Right renal cortex interstitium (tissue), 3 donors: ENCODE measurements at regions not wholly inside any gene's neighbourhood (a gene's known extent, or its start where the extent isn't known, plus 50 kb on each side); places are given as distances from the start of the nearest gene placed in this dataset.
"Not testable (repeated sequence)": the region's sequence is repeated elsewhere in the genome, so short reads cannot be mapped to it uniquely, and the experiment has no call there.

Experiments used
- DNase-seq, 3 donors: peaks; one replicate each; pipeline ENCODE4 v3.0.0-alpha.2; 2013; ENCODE audit warnings: low read depth in 3 of 3, low spot score in 2 of 3

- no peak for DNase-seq
Measured at GRCh38 chr1:208344202-208344857, 100.1 kb upstream of the PLXNA2 start.

GRCh38 chr1:208347191-208347590 lies 103.0 kb upstream of the PLXNA2 start:
- no peak for DNase-seq

- no peak for DNase-seq
Measured at GRCh38 chr1:208349694-208350330, 105.6 kb upstream of the PLXNA2 start.

- DNase-seq: no peak
Measured at GRCh38 chr1:208350815-208351214, 106.6 kb upstream of the PLXNA2 start.

GRCh38 chr1:208351838-208352237 lies 107.7 kb upstream of the PLXNA2 start:
- DNase-seq: no peak

GRCh38 chr1:208353797-208354196 lies 109.6 kb upstream of the PLXNA2 start:
- not testable (repeated sequence) for DNase-seq

- no peak for DNase-seq
Measured at GRCh38 chr1:208357644-208358507, 113.7 kb upstream of the PLXNA2 start.

- DNase-seq: no peak
Measured at GRCh38 chr1:208358651-208359050, 114.5 kb upstream of the PLXNA2 start.

- DNase-seq: no peak
Measured at GRCh38 chr1:208362011-208362410, 117.8 kb upstream of the PLXNA2 start.

GRCh38 chr1:208366559-208366958 lies 122.4 kb upstream of the PLXNA2 start:
- no peak for DNase-seq

- no peak for DNase-seq
Measured at GRCh38 chr1:208369045-208369444, 124.9 kb upstream of the PLXNA2 start.

GRCh38 chr1:208369658-208370057 lies 125.5 kb upstream of the PLXNA2 start:
- DNase-seq: no peak

GRCh38 chr1:208374391-208374941 lies 130.3 kb upstream of the PLXNA2 start:
- no peak for DNase-seq

- DNase-seq: no peak
Measured at GRCh38 chr1:208381481-208381880, 137.3 kb upstream of the PLXNA2 start.

GRCh38 chr1:208387908-208388811 lies 144.0 kb upstream of the PLXNA2 start:
- peak; percentile 27 for DNase-seq

- DNase-seq: no peak
Measured at GRCh38 chr1:208393416-208393815, 149.2 kb upstream of the PLXNA2 start.

- no peak for DNase-seq
Measured at GRCh38 chr1:208393826-208394225, 149.6 kb upstream of the PLXNA2 start.

GRCh38 chr1:208397286-208397685 lies 153.1 kb upstream of the PLXNA2 start:
- DNase-seq: no peak

GRCh38 chr1:208405014-208405413 lies 160.8 kb upstream of the PLXNA2 start:
- DNase-seq: no peak

- DNase-seq: no peak
Measured at GRCh38 chr1:208409176-208409575, 165.0 kb upstream of the PLXNA2 start.
